Endothelial cell of umbilical vein (primary cell): ENCODE measurements at regions not wholly inside any gene's neighbourhood (a gene's known extent, or its start where the extent isn't known, plus 50 kb on each side); places are given as distances from the start of the nearest gene placed in this dataset.

Experiments used
- CTCF ChIP-seq, 2 donors: IDR thresholded peaks; 1 replicate in 1 of 2; 2 replicates in 1 of 2; pipeline ENCODE4 v1.5.1; 2011; ENCODE audit warnings: low read length in 2 of 2, mild to moderate bottlenecking in 2 of 2, moderate library complexity in 2 of 2, control low read depth in 1 of 2, inconsistent platforms in 1 of 2, low read depth in 1 of 2; ENCODE audit not compliant: insufficient read depth in 1 of 2; ENCODE audit errors: extremely low read depth in 1 of 2
- EZH2 ChIP-seq: IDR thresholded peaks from 2 replicates; pipeline ENCODE4 v1.6.1; 2012; ENCODE audit warnings: borderline replicate concordance, low read depth, mild to moderate bottlenecking, moderate library complexity, low read length, inconsistent platforms; ENCODE audit not compliant: severe bottlenecking
- MAX ChIP-seq: IDR thresholded peaks from 2 replicates; pipeline ENCODE4 v1.6.1; 2011; ENCODE audit not compliant: insufficient read depth, insufficient read length
- POLR2AphosphoS5 ChIP-seq: IDR thresholded peaks from 2 replicates; pipeline ENCODE4 v1.6.1; 2012; ENCODE audit warnings: low read depth, mild to moderate bottlenecking, control low read depth, low read length, moderate library complexity; ENCODE audit not compliant: insufficient read depth

- TF ChIP-seq CTCF (IDR thresholded peaks at IDR 0.05; ENCODE audit: extremely low read depth in 1 of 2, insufficient read depth in 1 of 2, low read depth in 1 of 2, low read length in 2 of 2) (no peak), POLR2AphosphoS5 (no peak), MAX (no peak), EZH2 (no peak)
Observed at GRCh38 chr9:118652258-118652657, 717.0 kb downstream of the BRINP1 start.
